Naive B cell (primary cell): ENCODE measurements at regions not wholly inside any gene's neighbourhood (a gene's known extent, or its start where the extent isn't known, plus 50 kb on each side); places are given as distances from the start of the nearest gene placed in this dataset.

Experiments used
- ATAC-seq, 2 donors: fragments of 150-1000 bp; cut with Tn5 transposase; 2 replicates each; pipeline ENCODE4 v1.10.0; 2021; ENCODE audit warnings: low read depth in 2 of 2, mild to moderate bottlenecking in 2 of 2, moderate library complexity in 2 of 2
- DNase-seq: peaks from one replicate; pipeline ENCODE4 v3.0.0; 2022
- H3K27ac Mint-ChIP-seq, 6 donors: one replicate each; pipeline ENCODE4 v1.8.0; 2020 to 2022; ENCODE audit warnings: mild to moderate bottlenecking in 6 of 6, mixed read lengths in 6 of 6, moderate library complexity in 5 of 6, inconsistent platforms in 2 of 6
- H3K27me3 Mint-ChIP-seq, 3 donors: one replicate each; pipeline ENCODE4 v1.8.0; 2021 to 2022; ENCODE audit warnings: mixed read lengths in 3 of 3, mild to moderate bottlenecking in 1 of 3
- H3K36me3 Mint-ChIP-seq, 2 donors: one replicate each; pipeline ENCODE4 v1.8.0; 2020 to 2022; ENCODE audit warnings: mixed read lengths in 2 of 2, inconsistent platforms in 1 of 2, mild to moderate bottlenecking in 1 of 2
- H3K4me1 Mint-ChIP-seq, 3 donors: one replicate each; pipeline ENCODE4 v1.8.0; 2020 to 2022; ENCODE audit warnings: mixed read lengths in 3 of 3, inconsistent platforms in 1 of 3, mild to moderate bottlenecking in 1 of 3, moderate library complexity in 1 of 3
- H3K4me3 Mint-ChIP-seq, 8 donors: one replicate each; pipeline ENCODE4 v1.8.0; 2020 to 2022; ENCODE audit warnings: mild to moderate bottlenecking in 8 of 8, mixed read lengths in 8 of 8, moderate library complexity in 8 of 8, inconsistent platforms in 2 of 8
- H3K9me3 Mint-ChIP-seq, 7 donors: one replicate each; pipeline ENCODE4 v1.8.0; 2020 to 2022; ENCODE audit warnings: mixed read lengths in 7 of 7, mild to moderate bottlenecking in 5 of 7, inconsistent platforms in 2 of 7, moderate library complexity in 1 of 7

DNA sequence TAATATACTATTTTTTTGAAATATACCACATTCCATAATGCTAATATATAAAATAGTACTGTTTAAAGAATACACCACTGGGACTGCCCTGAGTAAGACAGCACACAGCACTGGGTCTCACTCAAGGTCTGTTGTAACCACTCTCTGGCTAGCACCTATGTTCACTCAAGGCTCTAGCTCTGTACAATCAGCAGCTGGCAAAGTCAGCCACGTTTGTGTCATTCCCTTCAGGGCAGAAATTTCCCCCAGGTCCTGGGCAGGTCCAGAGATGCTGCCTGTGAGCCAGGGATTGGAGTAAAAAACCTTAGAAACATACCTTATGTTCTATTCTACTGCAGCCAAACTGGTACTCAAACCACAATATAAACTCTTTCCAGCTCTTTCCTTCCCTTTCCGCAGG, 1160.2 kb upstream of the ADGRL3 start:
- H3K4me1 Mint-ChIP-seq: no peaks in the 10 kb centered on the region
- H3K27ac Mint-ChIP-seq: no peak overlapping the region
- ATAC-seq: no peak
- no peaks in the 10 kb centered on the region for H3K27me3 Mint-ChIP-seq
- no peaks in the 10 kb centered on the region for H3K36me3 Mint-ChIP-seq
- no peak overlapping the region for H3K4me3 Mint-ChIP-seq
- DNase-seq: no peak
- H3K9me3 Mint-ChIP-seq: peaks cover 0 to 7% (median 4%) of the 10 kb centered on the region in 7 donors

- H3K4me3 Mint-ChIP-seq: no peak overlapping the region
- no peak overlapping the region for H3K27ac Mint-ChIP-seq
- no peak for ATAC-seq
- no peak for DNase-seq
- peaks cover 0 to 8% (median 4%) of the 10 kb centered on the region in 7 donors for H3K9me3 Mint-ChIP-seq
- no peaks in the 10 kb centered on the region for H3K27me3 Mint-ChIP-seq
- no peaks in the 10 kb centered on the region for H3K4me1 Mint-ChIP-seq
- H3K36me3 Mint-ChIP-seq: no peaks in the 10 kb centered on the region
These were observed 1157.9 kb upstream of the ADGRL3 start for GRCh38 chr4:60042231-60042652.

DNA sequence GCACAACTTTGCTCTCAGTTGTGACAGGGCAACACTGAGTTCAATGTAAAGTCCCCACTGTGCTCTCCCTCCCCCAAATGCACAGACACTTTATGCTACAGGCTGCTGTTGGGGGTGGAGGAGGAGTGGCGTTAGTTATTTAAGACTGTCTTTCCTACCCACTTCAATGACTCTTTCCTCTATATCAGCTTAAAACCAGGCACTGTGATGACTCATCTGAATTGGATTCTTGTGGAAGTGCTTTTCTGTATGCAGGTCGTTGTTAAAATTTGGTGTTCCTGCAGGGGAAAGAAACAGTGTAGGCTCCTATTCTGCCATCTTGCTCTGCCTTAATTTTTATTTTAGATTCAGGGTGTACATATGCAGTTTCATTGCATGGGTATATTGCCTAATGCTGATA, 1157.2 kb upstream of the ADGRL3 start:
- Mint-ChIP-seq H3K4me1 (no peaks in the 10 kb centered on the region), H3K9me3 (peaks cover 0 to 8% (median 7%) of the 10 kb centered on the region in 7 donors), H3K4me3 (no peak overlapping the region), H3K36me3 (no peaks in the 10 kb centered on the region), H3K27me3 (no peaks in the 10 kb centered on the region), H3K27ac (no peak overlapping the region)
- DNase-seq (no peak), ATAC-seq (no peak)

DNA sequence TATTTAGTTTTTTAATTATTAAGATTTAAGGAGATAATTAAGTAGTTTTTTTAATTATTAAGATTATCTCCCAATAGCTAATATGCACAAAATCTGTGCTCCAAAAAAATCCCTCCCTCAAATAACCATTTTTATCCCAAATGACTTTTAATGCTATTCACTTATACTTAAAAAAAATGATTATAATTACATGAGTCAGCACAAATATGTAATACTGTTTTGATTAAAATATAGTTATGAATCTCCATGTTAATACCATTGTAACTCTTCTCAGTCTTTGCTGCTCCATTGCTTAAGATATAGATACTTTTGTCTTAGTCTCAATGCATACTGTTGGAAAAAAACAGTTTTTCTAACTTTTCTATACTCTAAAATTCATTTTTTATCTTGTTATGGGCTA, 1121.1 kb upstream of the ADGRL3 start:
- Mint-ChIP-seq H3K36me3 (no peaks in the 10 kb centered on the region), H3K4me1 (no peaks in the 10 kb centered on the region), H3K27me3 (no peaks in the 10 kb centered on the region), H3K9me3 (peaks cover 1 to 10% (median 7%) of the 10 kb centered on the region in 7 donors), H3K4me3 (no peak overlapping the region), H3K27ac (no peak overlapping the region)
- no peak for DNase-seq
- no peak for ATAC-seq

GRCh38 chr4:60081839-60082238, 1118.3 kb upstream of the ADGRL3 start:
- Mint-ChIP-seq H3K27ac (no peak overlapping the region), H3K9me3 (peaks cover 1 to 10% (median 7%) of the 10 kb centered on the region in 7 donors), H3K4me3 (no peak overlapping the region), H3K27me3 (no peaks in the 10 kb centered on the region), H3K4me1 (no peaks in the 10 kb centered on the region), H3K36me3 (no peaks in the 10 kb centered on the region)
- no peak for ATAC-seq
- DNase-seq: no peak

GRCh38 chr4:60088807-60089486, 1111.2 kb upstream of the ADGRL3 start:
- ATAC-seq (no peak), DNase-seq (no peak)
- no peaks in the 10 kb centered on the region for H3K36me3 Mint-ChIP-seq
- no peak overlapping the region for H3K27ac Mint-ChIP-seq
- no peaks in the 10 kb centered on the region for H3K4me1 Mint-ChIP-seq
- no peaks in the 10 kb centered on the region for H3K27me3 Mint-ChIP-seq
- H3K9me3 Mint-ChIP-seq: peaks cover 0 to 5% (median 0%) of the 10 kb centered on the region in 7 donors
- H3K4me3 Mint-ChIP-seq: no peak overlapping the region

DNA sequence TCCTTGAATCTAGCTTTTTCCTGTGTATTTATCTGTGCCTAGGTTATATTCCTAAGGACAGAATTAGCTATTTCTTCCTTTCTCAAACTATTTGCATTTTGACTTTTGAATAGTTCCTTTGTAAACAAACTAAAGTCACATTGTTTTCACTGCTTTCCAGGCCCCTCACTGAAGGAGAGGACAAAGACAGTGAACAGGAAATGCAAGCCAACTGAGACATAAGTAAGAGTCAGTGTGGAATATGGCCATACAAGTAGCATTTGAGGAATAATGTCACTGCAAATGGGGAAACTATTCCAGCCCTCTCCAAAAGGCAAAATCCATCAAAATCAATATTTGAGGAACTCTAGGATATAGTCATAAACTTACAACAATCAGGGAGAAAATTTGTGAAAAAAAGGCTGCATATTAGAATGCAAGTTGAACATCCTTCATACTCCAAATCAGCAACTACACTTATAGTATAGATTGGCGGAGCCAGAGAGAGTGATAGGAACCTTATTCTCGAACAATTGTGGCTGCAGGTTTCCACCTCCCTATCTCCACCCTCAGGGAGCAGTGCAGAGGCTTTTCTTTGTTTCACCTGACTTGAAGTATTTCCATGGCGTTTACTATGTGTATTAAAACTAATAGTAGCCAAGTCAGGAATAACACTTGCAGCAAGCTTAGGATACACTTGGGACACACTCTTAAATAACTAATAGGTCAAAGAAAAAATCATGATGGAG, 1110.4 kb upstream of the ADGRL3 start:
- no peaks in the 10 kb centered on the region for H3K27me3 Mint-ChIP-seq
- ATAC-seq: no peak
- no peak overlapping the region for H3K27ac Mint-ChIP-seq
- DNase-seq: no peak
- no peaks in the 10 kb centered on the region for H3K36me3 Mint-ChIP-seq
- H3K4me3 Mint-ChIP-seq: no peak overlapping the region
- peaks cover 0 to 5% (median 0%) of the 10 kb centered on the region in 7 donors for H3K9me3 Mint-ChIP-seq
- no peaks in the 10 kb centered on the region for H3K4me1 Mint-ChIP-seq

- DNase-seq (no peak), ATAC-seq (no peak)
- Mint-ChIP-seq H3K4me3 (no peak overlapping the region), H3K27me3 (no peaks in the 10 kb centered on the region), H3K36me3 (no peaks in the 10 kb centered on the region), H3K4me1 (no peaks in the 10 kb centered on the region), H3K27ac (no peak overlapping the region), H3K9me3 (peaks cover 0 to 5% (median 0%) of the 10 kb centered on the region in 7 donors)
These were observed 1103.5 kb upstream of the ADGRL3 start for GRCh38 chr4:60096676-60097075.

- H3K4me1 Mint-ChIP-seq: no peaks in the 10 kb centered on the region
- H3K27me3 Mint-ChIP-seq: no peaks in the 10 kb centered on the region
- DNase-seq (no peak), ATAC-seq (no peak)
- no peak overlapping the region for H3K27ac Mint-ChIP-seq
- H3K9me3 Mint-ChIP-seq: no peaks in the 10 kb centered on the region
- H3K36me3 Mint-ChIP-seq: no peaks in the 10 kb centered on the region
- H3K4me3 Mint-ChIP-seq: no peak overlapping the region
These were observed 1083.5 kb upstream of the ADGRL3 start for GRCh38 chr4:60116592-60116991.

- no peaks in the 10 kb centered on the region for H3K4me1 Mint-ChIP-seq
- ATAC-seq (no peak), DNase-seq (no peak)
- no peaks in the 10 kb centered on the region for H3K36me3 Mint-ChIP-seq
- H3K27ac Mint-ChIP-seq: no peak overlapping the region
- no peaks in the 10 kb centered on the region for H3K27me3 Mint-ChIP-seq
- no peaks in the 10 kb centered on the region for H3K9me3 Mint-ChIP-seq
- no peak overlapping the region for H3K4me3 Mint-ChIP-seq
These were observed 1082.3 kb upstream of the ADGRL3 start for GRCh38 chr4:60117726-60118323.

DNA sequence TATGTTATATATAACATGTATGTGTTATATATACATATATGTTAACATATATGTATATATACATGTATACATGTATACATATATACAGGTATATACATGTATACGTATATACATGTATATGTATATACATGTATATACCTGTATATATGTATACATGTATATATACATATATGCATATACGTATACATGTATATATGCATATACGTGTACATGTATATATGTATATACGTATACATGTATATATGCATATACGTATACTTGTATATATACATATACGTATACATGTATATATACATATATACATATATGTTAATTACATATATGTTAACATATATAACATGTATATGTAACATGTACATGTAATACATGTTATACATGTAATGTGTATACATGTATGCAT, 1077.3 kb upstream of the ADGRL3 start:
- ATAC-seq (no peak), DNase-seq (no peak)
- H3K9me3 Mint-ChIP-seq: no peaks in the 10 kb centered on the region
- no peaks in the 10 kb centered on the region for H3K36me3 Mint-ChIP-seq
- no peak overlapping the region for H3K27ac Mint-ChIP-seq
- H3K27me3 Mint-ChIP-seq: no peaks in the 10 kb centered on the region
- H3K4me3 Mint-ChIP-seq: no peak overlapping the region
- H3K4me1 Mint-ChIP-seq: no peaks in the 10 kb centered on the region

DNA sequence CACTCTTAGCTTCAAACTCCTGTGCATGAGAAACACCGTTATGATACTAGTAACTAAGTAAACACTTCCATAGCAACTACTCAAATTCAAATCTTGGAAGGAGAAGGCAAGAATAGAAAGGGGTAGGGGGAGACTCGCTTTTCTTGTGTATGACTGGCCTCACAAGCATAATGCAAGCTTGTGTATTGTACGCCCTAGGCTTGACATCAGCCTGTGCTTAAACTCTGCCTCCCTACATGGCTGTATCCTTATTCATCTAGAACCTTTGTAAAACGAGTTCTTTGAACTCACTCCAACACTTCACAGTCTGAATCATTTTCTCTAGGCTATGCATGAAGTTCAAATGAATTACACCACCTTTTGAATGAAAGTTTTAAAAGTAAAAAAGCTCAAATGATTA, 1071.2 kb upstream of the ADGRL3 start:
- no peaks in the 10 kb centered on the region for H3K27me3 Mint-ChIP-seq
- no peak overlapping the region for H3K4me3 Mint-ChIP-seq
- H3K27ac Mint-ChIP-seq: no peak overlapping the region
- H3K4me1 Mint-ChIP-seq: no peaks in the 10 kb centered on the region
- H3K9me3 Mint-ChIP-seq: no peaks in the 10 kb centered on the region
- ATAC-seq (no peak), DNase-seq (no peak)
- H3K36me3 Mint-ChIP-seq: no peaks in the 10 kb centered on the region

- Mint-ChIP-seq H3K9me3 (no peaks in the 10 kb centered on the region), H3K36me3 (no peaks in the 10 kb centered on the region), H3K27ac (no peak overlapping the region), H3K27me3 (no peaks in the 10 kb centered on the region), H3K4me1 (no peaks in the 10 kb centered on the region), H3K4me3 (no peak overlapping the region)
- no peak for ATAC-seq
- no peak for DNase-seq
These were observed 1070.4 kb upstream of the ADGRL3 start for GRCh38 chr4:60129740-60130139.

GRCh38 chr4:60133375-60133774, 1066.8 kb upstream of the ADGRL3 start:
- Mint-ChIP-seq H3K36me3 (no peaks in the 10 kb centered on the region), H3K4me1 (no peaks in the 10 kb centered on the region), H3K27ac (no peak overlapping the region), H3K9me3 (no peaks in the 10 kb centered on the region), H3K4me3 (no peak overlapping the region), H3K27me3 (no peaks in the 10 kb centered on the region)
- DNase-seq (no peak), ATAC-seq (no peak)
